H1 (cell line): ENCODE measurements at regions not wholly inside any gene's neighbourhood (a gene's known extent, or its start where the extent isn't known, plus 50 kb on each side); places are given as distances from the start of the nearest gene placed in this dataset.

Source experiments
- TF ChIP-seq, protein P1 (sequence below): fragments of 300-600 bp; sonication (generic); IDR thresholded peaks from 2 replicates; pipeline ENCODE4 v1.7.1; 2012; ENCODE audit warnings: low read length, moderate library complexity, mild to moderate bottlenecking, inconsistent platforms; ENCODE audit not compliant: insufficient replicate concordance

DNA sequence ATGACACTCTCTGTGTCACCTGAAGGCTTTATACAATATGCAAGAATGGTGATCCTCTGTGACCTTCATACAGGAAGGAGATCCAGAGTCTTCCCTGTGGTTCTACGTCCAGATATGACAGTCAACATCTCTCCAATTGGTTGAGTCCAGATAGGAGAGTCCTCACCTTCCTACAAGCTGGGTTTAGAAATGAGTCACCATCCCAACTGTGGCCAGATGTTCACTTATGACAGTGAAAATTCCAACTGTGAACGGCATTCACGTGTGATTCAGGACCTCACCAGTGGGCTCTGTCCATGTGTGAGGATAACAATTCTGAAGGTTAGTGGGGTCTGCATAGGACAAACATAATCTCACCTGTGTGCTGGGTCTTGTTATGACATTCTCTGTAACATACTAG is 52.5 kb upstream of the ZNF728 start (continued):
- TF ChIP-seq, protein P1, sequence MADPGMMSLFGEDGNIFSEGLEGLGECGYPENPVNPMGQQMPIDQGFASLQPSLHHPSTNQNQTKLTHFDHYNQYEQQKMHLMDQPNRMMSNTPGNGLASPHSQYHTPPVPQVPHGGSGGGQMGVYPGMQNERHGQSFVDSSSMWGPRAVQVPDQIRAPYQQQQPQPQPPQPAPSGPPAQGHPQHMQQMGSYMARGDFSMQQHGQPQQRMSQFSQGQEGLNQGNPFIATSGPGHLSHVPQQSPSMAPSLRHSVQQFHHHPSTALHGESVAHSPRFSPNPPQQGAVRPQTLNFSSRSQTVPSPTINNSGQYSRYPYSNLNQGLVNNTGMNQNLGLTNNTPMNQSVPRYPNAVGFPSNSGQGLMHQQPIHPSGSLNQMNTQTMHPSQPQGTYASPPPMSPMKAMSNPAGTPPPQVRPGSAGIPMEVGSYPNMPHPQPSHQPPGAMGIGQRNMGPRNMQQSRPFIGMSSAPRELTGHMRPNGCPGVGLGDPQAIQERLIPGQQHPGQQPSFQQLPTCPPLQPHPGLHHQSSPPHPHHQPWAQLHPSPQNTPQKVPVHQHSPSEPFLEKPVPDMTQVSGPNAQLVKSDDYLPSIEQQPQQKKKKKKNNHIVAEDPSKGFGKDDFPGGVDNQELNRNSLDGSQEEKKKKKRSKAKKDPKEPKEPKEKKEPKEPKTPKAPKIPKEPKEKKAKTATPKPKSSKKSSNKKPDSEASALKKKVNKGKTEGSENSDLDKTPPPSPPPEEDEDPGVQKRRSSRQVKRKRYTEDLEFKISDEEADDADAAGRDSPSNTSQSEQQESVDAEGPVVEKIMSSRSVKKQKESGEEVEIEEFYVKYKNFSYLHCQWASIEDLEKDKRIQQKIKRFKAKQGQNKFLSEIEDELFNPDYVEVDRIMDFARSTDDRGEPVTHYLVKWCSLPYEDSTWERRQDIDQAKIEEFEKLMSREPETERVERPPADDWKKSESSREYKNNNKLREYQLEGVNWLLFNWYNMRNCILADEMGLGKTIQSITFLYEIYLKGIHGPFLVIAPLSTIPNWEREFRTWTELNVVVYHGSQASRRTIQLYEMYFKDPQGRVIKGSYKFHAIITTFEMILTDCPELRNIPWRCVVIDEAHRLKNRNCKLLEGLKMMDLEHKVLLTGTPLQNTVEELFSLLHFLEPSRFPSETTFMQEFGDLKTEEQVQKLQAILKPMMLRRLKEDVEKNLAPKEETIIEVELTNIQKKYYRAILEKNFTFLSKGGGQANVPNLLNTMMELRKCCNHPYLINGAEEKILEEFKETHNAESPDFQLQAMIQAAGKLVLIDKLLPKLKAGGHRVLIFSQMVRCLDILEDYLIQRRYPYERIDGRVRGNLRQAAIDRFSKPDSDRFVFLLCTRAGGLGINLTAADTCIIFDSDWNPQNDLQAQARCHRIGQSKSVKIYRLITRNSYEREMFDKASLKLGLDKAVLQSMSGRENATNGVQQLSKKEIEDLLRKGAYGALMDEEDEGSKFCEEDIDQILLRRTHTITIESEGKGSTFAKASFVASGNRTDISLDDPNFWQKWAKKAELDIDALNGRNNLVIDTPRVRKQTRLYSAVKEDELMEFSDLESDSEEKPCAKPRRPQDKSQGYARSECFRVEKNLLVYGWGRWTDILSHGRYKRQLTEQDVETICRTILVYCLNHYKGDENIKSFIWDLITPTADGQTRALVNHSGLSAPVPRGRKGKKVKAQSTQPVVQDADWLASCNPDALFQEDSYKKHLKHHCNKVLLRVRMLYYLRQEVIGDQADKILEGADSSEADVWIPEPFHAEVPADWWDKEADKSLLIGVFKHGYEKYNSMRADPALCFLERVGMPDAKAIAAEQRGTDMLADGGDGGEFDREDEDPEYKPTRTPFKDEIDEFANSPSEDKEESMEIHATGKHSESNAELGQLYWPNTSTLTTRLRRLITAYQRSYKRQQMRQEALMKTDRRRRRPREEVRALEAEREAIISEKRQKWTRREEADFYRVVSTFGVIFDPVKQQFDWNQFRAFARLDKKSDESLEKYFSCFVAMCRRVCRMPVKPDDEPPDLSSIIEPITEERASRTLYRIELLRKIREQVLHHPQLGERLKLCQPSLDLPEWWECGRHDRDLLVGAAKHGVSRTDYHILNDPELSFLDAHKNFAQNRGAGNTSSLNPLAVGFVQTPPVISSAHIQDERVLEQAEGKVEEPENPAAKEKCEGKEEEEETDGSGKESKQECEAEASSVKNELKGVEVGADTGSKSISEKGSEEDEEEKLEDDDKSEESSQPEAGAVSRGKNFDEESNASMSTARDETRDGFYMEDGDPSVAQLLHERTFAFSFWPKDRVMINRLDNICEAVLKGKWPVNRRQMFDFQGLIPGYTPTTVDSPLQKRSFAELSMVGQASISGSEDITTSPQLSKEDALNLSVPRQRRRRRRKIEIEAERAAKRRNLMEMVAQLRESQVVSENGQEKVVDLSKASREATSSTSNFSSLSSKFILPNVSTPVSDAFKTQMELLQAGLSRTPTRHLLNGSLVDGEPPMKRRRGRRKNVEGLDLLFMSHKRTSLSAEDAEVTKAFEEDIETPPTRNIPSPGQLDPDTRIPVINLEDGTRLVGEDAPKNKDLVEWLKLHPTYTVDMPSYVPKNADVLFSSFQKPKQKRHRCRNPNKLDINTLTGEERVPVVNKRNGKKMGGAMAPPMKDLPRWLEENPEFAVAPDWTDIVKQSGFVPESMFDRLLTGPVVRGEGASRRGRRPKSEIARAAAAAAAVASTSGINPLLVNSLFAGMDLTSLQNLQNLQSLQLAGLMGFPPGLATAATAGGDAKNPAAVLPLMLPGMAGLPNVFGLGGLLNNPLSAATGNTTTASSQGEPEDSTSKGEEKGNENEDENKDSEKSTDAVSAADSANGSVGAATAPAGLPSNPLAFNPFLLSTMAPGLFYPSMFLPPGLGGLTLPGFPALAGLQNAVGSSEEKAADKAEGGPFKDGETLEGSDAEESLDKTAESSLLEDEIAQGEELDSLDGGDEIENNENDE, result no peak
